Activated CD8-positive, alpha-beta memory T cell treated with anti-CD3 and anti-CD28 coated beads, Interleukin-2, amount 50 U/mL, for 48 hours (primary cell): ENCODE measurements at regions not wholly inside any gene's neighbourhood (a gene's known extent, or its start where the extent isn't known, plus 50 kb on each side); places are given as distances from the start of the nearest gene placed in this dataset.

Experiments used
- DNase-seq: peaks from one replicate; pipeline ENCODE4 v3.0.0-alpha.2; 2020

- DNase-seq = no peak
Measured at GRCh38 chr3:175914785-175915184, 1055.7 kb downstream of the NAALADL2 start.

- no peak for DNase-seq
Measured at GRCh38 chr3:175913286-175913685, 1054.2 kb downstream of the NAALADL2 start.

GRCh38 chr3:175911937-175912336 lies 1052.8 kb downstream of the NAALADL2 start:
- DNase-seq = no peak

- no peak for DNase-seq
Measured at GRCh38 chr3:175902226-175902625, 1043.1 kb downstream of the NAALADL2 start.

GRCh38 chr3:175898194-175898593 lies 1039.1 kb downstream of the NAALADL2 start:
- DNase-seq = no peak

GRCh38 chr3:175896655-175897054 lies 1037.5 kb downstream of the NAALADL2 start:
- DNase-seq = no peak

- DNase-seq = no peak
Measured at GRCh38 chr3:175895731-175896130, 1036.6 kb downstream of the NAALADL2 start.

GRCh38 chr3:175893566-175893965 lies 1034.4 kb downstream of the NAALADL2 start:
- no peak for DNase-seq

- DNase-seq = no peak
Measured at GRCh38 chr3:175890066-175890465, 1030.9 kb downstream of the NAALADL2 start.

- DNase-seq = no peak
Measured at GRCh38 chr3:175885231-175885766, 1026.2 kb downstream of the NAALADL2 start.

GRCh38 chr3:175879417-175879816 lies 1020.3 kb downstream of the NAALADL2 start:
- no peak for DNase-seq

GRCh38 chr3:175869404-175869803 lies 1010.3 kb downstream of the NAALADL2 start:
- no peak for DNase-seq

GRCh38 chr3:175868626-175869025 lies 1009.5 kb downstream of the NAALADL2 start:
- no peak for DNase-seq

- DNase-seq = no peak
Measured at GRCh38 chr3:175865724-175866123, 1006.6 kb downstream of the NAALADL2 start.

- DNase-seq = no peak
Measured at GRCh38 chr3:175861916-175862315, 1002.8 kb downstream of the NAALADL2 start.
